ENCODE measurements at regions not wholly inside any gene's neighbourhood (a gene's known extent, or its start where the extent isn't known, plus 50 kb on each side); places are given as distances from the start of the nearest gene placed in this dataset.

DNA sequence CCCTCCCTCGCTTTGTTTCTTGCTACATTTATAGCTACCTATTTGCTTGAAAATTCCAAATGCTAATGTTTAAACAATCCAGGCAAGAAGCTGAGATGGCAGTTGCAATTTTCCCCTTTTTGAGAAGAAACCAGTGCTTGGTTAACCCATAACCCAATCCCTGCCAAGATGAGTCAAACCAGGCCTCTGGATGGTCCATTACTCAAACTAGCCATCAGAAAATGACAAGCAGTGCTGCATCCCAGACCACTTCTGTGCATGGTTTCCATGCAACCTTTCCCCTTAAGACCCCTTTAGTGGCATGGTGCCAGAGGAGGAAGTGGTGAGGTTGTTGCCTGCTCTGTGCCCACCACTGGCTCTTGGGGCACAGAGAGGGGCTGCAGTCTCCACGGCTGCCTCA lies 131.2 kb upstream of the RMP24 start:
- TF ChIP-seq RARB (CRISPR knock-in tag; IDR thresholded peaks at IDR 0.05): no peak
- TF ChIP-seq ZFP3 (CRISPR knock-in tag; IDR thresholded peaks at IDR 0.05): no peak
- TF ChIP-seq, protein P1, sequence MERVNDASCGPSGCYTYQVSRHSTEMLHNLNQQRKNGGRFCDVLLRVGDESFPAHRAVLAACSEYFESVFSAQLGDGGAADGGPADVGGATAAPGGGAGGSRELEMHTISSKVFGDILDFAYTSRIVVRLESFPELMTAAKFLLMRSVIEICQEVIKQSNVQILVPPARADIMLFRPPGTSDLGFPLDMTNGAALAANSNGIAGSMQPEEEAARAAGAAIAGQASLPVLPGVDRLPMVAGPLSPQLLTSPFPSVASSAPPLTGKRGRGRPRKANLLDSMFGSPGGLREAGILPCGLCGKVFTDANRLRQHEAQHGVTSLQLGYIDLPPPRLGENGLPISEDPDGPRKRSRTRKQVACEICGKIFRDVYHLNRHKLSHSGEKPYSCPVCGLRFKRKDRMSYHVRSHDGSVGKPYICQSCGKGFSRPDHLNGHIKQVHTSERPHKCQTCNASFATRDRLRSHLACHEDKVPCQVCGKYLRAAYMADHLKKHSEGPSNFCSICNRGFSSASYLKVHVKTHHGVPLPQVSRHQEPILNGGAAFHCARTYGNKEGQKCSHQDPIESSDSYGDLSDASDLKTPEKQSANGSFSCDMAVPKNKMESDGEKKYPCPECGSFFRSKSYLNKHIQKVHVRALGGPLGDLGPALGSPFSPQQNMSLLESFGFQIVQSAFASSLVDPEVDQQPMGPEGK (CRISPR knock-in tag; IDR thresholded peaks at IDR 0.05; ENCODE audit: borderline replicate concordance): no peak
- TF ChIP-seq GLIS3 (CRISPR knock-in tag; IDR thresholded peaks at IDR 0.05): no peak
- no peak for TF ChIP-seq ESRRG (CRISPR knock-in tag; IDR thresholded peaks at IDR 0.05)
- TF ChIP-seq, protein P2, sequence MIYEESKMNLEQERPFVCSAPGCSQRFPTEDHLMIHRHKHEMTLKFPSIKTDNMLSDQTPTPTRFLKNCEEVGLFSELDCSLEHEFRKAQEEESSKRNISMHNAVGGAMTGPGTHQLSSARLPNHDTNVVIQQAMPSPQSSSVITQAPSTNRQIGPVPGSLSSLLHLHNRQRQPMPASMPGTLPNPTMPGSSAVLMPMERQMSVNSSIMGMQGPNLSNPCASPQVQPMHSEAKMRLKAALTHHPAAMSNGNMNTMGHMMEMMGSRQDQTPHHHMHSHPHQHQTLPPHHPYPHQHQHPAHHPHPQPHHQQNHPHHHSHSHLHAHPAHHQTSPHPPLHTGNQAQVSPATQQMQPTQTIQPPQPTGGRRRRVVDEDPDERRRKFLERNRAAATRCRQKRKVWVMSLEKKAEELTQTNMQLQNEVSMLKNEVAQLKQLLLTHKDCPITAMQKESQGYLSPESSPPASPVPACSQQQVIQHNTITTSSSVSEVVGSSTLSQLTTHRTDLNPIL (CRISPR knock-in tag; IDR thresholded peaks at IDR 0.05; ENCODE audit: low read depth): no peak
- TF ChIP-seq ARNTL (CRISPR knock-in tag; IDR thresholded peaks at IDR 0.05; ENCODE audit: borderline replicate concordance, low read depth): no peak
- TF ChIP-seq, protein P3, sequence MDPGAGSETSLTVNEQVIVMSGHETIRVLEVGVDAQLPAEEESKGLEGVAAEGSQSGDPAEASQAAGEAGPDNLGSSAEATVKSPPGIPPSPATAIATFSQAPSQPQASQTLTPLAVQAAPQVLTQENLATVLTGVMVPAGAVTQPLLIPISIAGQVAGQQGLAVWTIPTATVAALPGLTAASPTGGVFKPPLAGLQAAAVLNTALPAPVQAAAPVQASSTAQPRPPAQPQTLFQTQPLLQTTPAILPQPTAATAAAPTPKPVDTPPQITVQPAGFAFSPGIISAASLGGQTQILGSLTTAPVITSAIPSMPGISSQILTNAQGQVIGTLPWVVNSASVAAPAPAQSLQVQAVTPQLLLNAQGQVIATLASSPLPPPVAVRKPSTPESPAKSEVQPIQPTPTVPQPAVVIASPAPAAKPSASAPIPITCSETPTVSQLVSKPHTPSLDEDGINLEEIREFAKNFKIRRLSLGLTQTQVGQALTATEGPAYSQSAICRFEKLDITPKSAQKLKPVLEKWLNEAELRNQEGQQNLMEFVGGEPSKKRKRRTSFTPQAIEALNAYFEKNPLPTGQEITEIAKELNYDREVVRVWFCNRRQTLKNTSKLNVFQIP (CRISPR knock-in tag; IDR thresholded peaks at IDR 0.05; ENCODE audit: borderline replicate concordance, low read depth): no peak

Measured in SK-N-SH treated with all-trans-retinoic acid at 6 μM for 48 hours (cell line).